SK-N-SH (cell line): ENCODE measurements at regions not wholly inside any gene's neighbourhood (a gene's known extent, or its start where the extent isn't known, plus 50 kb on each side); places are given as distances from the start of the nearest gene placed in this dataset.

ENCODE experiments used
- CTCF ChIP-seq: fragments of 200-600 bp; sonication (generic); IDR thresholded peaks from 2 replicates; pipeline ENCODE4 v1.6.1; 2017; ENCODE audit warnings: antibody characterized with exemption, mild to moderate bottlenecking, moderate library complexity
- EP300 ChIP-seq, 2 experiments: IDR thresholded peaks; 2 replicates each; pipeline versions ENCODE4 v1.4.0 to v1.6.1; 2012; ENCODE audit warnings: borderline replicate concordance in 1 of 2, low read depth in 1 of 2, low read length in 1 of 2
- EZH2phosphoT487 ChIP-seq: fragments of 200-600 bp; sonication (generic); IDR thresholded peaks from 2 replicates; pipeline ENCODE4 v1.6.1; 2017; ENCODE audit warnings: low read depth, mixed run types, mild to moderate bottlenecking, antibody characterized with exemption, moderate library complexity, borderline replicate concordance
- MAX ChIP-seq: IDR thresholded peaks from 2 replicates; pipeline ENCODE4 v1.4.0; 2012; ENCODE audit warnings: low read depth
- NRF1 ChIP-seq: IDR thresholded peaks from 2 replicates; pipeline ENCODE4 v1.6.1; 2012; ENCODE audit warnings: low read depth, mild to moderate bottlenecking, low read length
- RAD21 ChIP-seq: IDR thresholded peaks from 2 replicates; pipeline ENCODE4 v1.6.1; 2012; ENCODE audit warnings: mild to moderate bottlenecking, low read length
- REST ChIP-seq: IDR thresholded peaks from 2 replicates; pipeline ENCODE4 v1.6.1; 2012; ENCODE audit warnings: mild to moderate bottlenecking, low read depth, low read length, moderate library complexity
- RFX5 ChIP-seq: IDR thresholded peaks from 2 replicates; pipeline ENCODE4 v1.6.1; 2012; ENCODE audit warnings: mild to moderate bottlenecking, improper control_type of control experiment, low read length
- SIN3A ChIP-seq: IDR thresholded peaks from 2 replicates; pipeline ENCODE4 v1.6.1; 2012; ENCODE audit warnings: low read depth, mild to moderate bottlenecking, low read length, moderate library complexity, borderline replicate concordance
- SMC3 ChIP-seq: IDR thresholded peaks from 2 replicates; pipeline ENCODE4 v1.6.1; 2012; ENCODE audit warnings: low read depth, low read length, improper control_type of control experiment
- TAF1 ChIP-seq: IDR thresholded peaks from 2 replicates; pipeline ENCODE4 v1.6.1; 2012; ENCODE audit warnings: low read depth, mild to moderate bottlenecking, low read length, moderate library complexity, borderline replicate concordance
- TEAD4 ChIP-seq: IDR thresholded peaks from 2 replicates; pipeline ENCODE4 v1.4.0; 2012; ENCODE audit warnings: mild to moderate bottlenecking, borderline replicate concordance; ENCODE audit not compliant: insufficient read depth
- USF2 ChIP-seq: fragments of 150-350 bp; IDR thresholded peaks from 2 replicates; pipeline ENCODE4 v1.6.1; 2017; ENCODE audit warnings: antibody characterized with exemption, low read length, low read depth, borderline replicate concordance
- YY1 ChIP-seq: IDR thresholded peaks from 2 replicates; pipeline ENCODE4 v1.4.0; 2012; ENCODE audit warnings: low read depth, mild to moderate bottlenecking

GRCh38 chr11:67732045-67732787, 57.8 kb upstream of the ALDH3B2 start:
- TF ChIP-seq CTCF (peak; percentile 61), SIN3A (no peak), TEAD4 (no peak), RFX5 (no peak; the same call in 1 of the 2 replicates), USF2 (no peak), REST (no peak), EP300 (IDR thresholded peaks at IDR 0.05; ENCODE audit: borderline replicate concordance in 1 of 2, low read depth in 1 of 2, low read length in 1 of 2) (no peak), RAD21 (peak; percentile 36; the same call in 1 of the 2 replicates), TAF1 (no peak), NRF1 (no peak), MAX (no peak), EZH2phosphoT487 (no peak), YY1 (no peak), SMC3 (peak; percentile 5; the same call in 1 of the 2 replicates)
